WI38 (cell line): ENCODE measurements at regions not wholly inside any gene's neighbourhood (a gene's known extent, or its start where the extent isn't known, plus 50 kb on each side); places are given as distances from the start of the nearest gene placed in this dataset.

Experiments used
- H3K4me3 ChIP-seq: 2 replicates; pipeline ENCODE4 v1.5.1; 2011; ENCODE audit warnings: low read depth, mild to moderate bottlenecking, control low read depth, low read length
- CTCF ChIP-seq: IDR thresholded peaks from 2 replicates; pipeline ENCODE4 v1.5.1; 2012; ENCODE audit warnings: low read depth, mild to moderate bottlenecking, control low read depth, low read length

DNA sequence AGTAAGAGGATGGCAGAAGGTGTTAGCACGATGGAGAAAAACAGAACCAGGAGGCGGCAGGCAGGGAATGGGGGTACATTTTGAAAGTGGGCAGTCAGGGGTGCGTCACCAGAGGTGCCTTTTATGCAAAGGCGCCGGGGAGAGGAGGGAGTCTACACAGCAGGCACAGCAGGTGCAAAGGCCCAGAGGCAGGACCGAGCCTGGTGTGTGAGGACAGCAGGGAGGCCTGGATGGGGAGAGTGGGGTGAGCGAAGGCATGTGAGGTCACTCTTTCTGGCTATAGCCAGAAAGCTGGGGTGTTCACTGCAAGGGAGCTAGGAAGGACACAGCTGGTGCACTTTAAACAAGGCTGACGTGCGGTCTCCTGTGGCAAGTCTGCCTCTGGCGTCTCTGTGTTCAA is 65.0 kb downstream of the NCOR2 start:
- H3K4me3 ChIP-seq: no peak overlapping the region
- no peak for TF ChIP-seq CTCF

- no peak overlapping the region for H3K4me3 ChIP-seq
- TF ChIP-seq CTCF: no peak
Observed at GRCh38 chr12:124501827-124502226, 65.6 kb downstream of the NCOR2 start.

DNA sequence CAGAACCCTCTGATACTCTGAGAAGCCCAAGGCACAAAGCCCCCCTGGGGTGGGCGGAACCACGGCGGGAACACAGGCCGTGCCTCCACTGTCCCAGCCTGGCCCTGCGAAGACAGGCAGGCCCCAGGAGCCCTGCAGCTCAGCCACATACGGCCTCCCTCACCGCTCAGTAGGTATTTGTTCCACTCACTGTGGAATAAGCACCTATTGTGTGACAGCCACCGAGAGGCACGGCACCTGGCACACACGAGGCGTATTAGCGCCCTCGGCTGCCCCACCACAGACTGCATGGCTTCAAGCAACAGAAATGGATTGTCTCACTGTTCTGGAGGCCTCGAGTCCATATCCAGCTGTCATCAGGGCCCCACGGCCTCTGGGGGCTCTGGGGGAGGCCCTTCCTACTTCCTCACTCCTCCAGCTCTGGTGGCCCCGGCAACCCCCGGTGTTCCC is 66.3 kb downstream of the NCOR2 start:
- no peak overlapping the region for H3K4me3 ChIP-seq
- TF ChIP-seq CTCF: no peak

GRCh38 chr12:124499898-124500244 is 67.5 kb downstream of the NCOR2 start:
- H3K4me3 ChIP-seq: no peak overlapping the region
- no peak for TF ChIP-seq CTCF

- no peak overlapping the region for H3K4me3 ChIP-seq
- no peak for TF ChIP-seq CTCF
Observed at GRCh38 chr12:124499190-124499753, 68.1 kb downstream of the NCOR2 start.

DNA sequence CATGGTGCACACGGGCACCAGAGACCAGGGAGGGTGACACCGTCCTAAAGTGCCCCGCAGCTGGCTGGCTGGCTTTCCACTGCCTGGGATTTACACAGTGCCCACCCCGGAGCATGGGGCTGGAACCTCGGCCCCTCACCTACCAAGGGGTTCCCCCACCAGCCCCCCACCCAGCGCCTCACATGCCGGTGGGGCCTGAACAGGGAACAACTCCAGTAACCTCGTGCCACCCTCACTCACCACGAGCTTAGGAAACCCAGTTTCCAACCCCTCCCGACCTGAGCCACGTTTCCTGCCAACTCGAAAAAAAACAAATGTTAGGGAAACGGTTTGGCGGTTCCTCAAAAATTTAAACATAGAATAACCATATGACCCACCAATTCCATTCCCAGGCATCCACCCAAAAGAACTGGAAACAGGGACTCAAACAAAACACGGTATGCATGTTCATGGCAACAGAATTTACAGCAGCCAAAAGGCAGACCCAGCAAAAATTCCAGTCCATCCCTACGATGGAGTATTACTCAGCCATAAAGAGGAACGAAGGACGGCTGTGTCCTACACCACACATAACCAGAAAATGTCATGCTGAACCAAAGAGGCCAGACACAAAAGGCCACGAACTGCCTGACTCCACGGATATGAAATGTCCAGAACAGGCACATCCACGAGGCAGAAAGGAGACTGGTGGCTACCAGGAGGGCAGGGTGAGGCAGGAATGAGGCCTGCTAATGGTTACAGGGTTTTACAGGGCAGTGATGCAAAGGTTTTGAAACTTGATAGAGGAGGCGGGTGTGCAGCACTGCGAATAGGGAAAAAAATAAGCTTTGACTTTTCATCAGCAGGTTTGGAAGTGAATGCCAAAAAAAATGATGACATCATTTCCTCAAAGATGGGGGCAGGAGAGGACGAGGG is 68.9 kb downstream of the NCOR2 start:
- TF ChIP-seq CTCF: no peak
- no peak overlapping the region; the same call in 1 of the 2 replicates for H3K4me3 ChIP-seq

GRCh38 chr12:124497658-124498057 is 69.8 kb downstream of the NCOR2 start:
- H3K4me3 ChIP-seq: no peak overlapping the region; the same call in 1 of the 2 replicates

More at GRCh38 chr12:124497658-124498057, 69.8 kb downstream of the NCOR2 start:
- no peak for TF ChIP-seq CTCF
